IPS-18a (cell line): ENCODE measurements at regions not wholly inside any gene's neighbourhood (a gene's known extent, or its start where the extent isn't known, plus 50 kb on each side); places are given as distances from the start of the nearest gene placed in this dataset.
"Not testable (repeated sequence)": the region's sequence is repeated elsewhere in the genome, so short reads cannot be mapped to it uniquely, and the experiment has no call there.

Experiments
- H3K27ac ChIP-seq: one replicate; pipeline ENCODE4 v1.5.1; 2013; ENCODE audit warnings: low read length
- H3K27me3 ChIP-seq: one replicate; pipeline ENCODE4 v1.6.1; 2013; ENCODE audit warnings: mild to moderate bottlenecking, low read length; ENCODE audit not compliant: control insufficient read depth, insufficient read depth
- H3K36me3 ChIP-seq: one replicate; pipeline ENCODE4 v1.6.1; 2013; ENCODE audit warnings: low read depth, low read length; ENCODE audit not compliant: control insufficient read depth
- H3K4me1 ChIP-seq: one replicate; pipeline ENCODE4 v1.6.1; 2013; ENCODE audit warnings: low read depth, low read length; ENCODE audit not compliant: control insufficient read depth
- H3K4me3 ChIP-seq: one replicate; pipeline ENCODE4 v1.5.1; 2013; ENCODE audit warnings: low read length
- H3K9ac ChIP-seq: one replicate; pipeline ENCODE4 v1.6.1; 2013; ENCODE audit warnings: mild to moderate bottlenecking, low read length, moderate library complexity
- H3K9me3 ChIP-seq: one replicate; pipeline ENCODE4 v1.6.1; 2013; ENCODE audit warnings: low read depth, low read length; ENCODE audit not compliant: control insufficient read depth

DNA sequence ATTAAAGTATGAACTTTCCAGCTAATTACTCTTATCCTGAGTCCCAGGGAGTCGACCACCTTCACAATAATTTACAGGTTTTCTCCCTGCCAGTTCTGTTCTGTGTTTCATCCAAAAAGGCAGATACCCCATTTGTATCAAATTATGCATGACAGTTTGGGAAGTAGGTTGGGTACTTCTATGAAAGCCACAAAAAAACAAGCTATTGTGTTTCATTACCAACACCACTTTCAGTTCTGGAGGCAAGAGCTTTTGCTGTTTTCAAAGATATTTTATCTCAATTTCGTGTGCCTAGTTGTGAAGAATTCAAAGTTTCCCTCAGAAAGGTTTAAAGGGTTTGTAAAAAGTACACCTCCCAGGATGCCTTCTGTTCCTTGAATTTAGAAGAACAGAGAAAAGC lies 557.4 kb downstream of the FLRT2 start:
- H3K27ac ChIP-seq: no peak overlapping the region
- H3K9ac ChIP-seq: no peak overlapping the region
- peaks cover 5% of the 10 kb centered on the region for H3K4me1 ChIP-seq
- no peak overlapping the region for H3K4me3 ChIP-seq
- no peaks in the 10 kb centered on the region for H3K27me3 ChIP-seq
- no peaks in the 10 kb centered on the region for H3K36me3 ChIP-seq
- H3K9me3 ChIP-seq: peaks cover 4% of the 10 kb centered on the region

GRCh38 chr14:86086962-86087361 lies 557.0 kb downstream of the FLRT2 start:
- H3K4me1 ChIP-seq: peaks cover 5% of the 10 kb centered on the region
- no peaks in the 10 kb centered on the region for H3K36me3 ChIP-seq
- H3K9ac ChIP-seq: no peak overlapping the region
- peaks cover 4% of the 10 kb centered on the region for H3K9me3 ChIP-seq
- H3K27me3 ChIP-seq: no peaks in the 10 kb centered on the region
- H3K27ac ChIP-seq: no peak overlapping the region
- no peak overlapping the region for H3K4me3 ChIP-seq

- H3K9me3 ChIP-seq: peaks cover 4% of the 10 kb centered on the region
- H3K36me3 ChIP-seq: no peaks in the 10 kb centered on the region
- no peak overlapping the region for H3K27ac ChIP-seq
- no peaks in the 10 kb centered on the region for H3K27me3 ChIP-seq
- peaks cover 5% of the 10 kb centered on the region for H3K4me1 ChIP-seq
- H3K9ac ChIP-seq: no peak overlapping the region
- H3K4me3 ChIP-seq: no peak overlapping the region
Observed at GRCh38 chr14:86084097-86084496, 554.2 kb downstream of the FLRT2 start.

DNA sequence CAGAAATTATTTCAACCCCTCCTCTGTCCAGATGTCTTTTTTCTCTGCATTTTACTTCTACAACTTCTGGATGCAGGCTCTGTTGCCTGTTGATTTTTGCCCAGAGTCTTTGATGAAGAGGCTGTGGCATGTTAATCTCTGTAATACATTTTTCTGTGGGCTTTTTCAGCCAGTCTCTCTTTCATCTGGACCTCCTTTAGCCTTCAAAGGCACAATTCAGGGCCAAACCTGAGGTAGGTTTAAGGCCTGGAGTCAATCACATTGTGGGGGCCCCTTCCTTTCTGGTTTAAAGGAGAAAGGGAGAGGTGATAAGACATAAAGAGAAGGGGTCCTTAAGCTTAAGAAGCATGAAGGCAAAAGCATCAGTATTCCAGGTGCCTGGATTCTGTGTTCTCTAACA lies 553.7 kb downstream of the FLRT2 start:
- Histone ChIP-seq H3K27ac (no peak overlapping the region), H3K4me3 (no peak overlapping the region)

GRCh38 chr14:86072116-86072894 lies 542.4 kb downstream of the FLRT2 start:
- H3K36me3 ChIP-seq: no peaks in the 10 kb centered on the region
- no peaks in the 10 kb centered on the region for H3K4me1 ChIP-seq
- no peak overlapping the region for H3K4me3 ChIP-seq
- no peaks in the 10 kb centered on the region for H3K27me3 ChIP-seq
- H3K27ac ChIP-seq: no peak overlapping the region
- no peaks in the 10 kb centered on the region for H3K9me3 ChIP-seq
- H3K9ac ChIP-seq: no peak overlapping the region

More for the DNA sequence above, 553.7 kb downstream of the FLRT2 start:
- Histone ChIP-seq H3K27me3 (no peaks in the 10 kb centered on the region), H3K36me3 (no peaks in the 10 kb centered on the region), H3K4me1 (peaks cover 5% of the 10 kb centered on the region), H3K9ac (no peak overlapping the region), H3K9me3 (peaks cover 2% of the 10 kb centered on the region)

DNA sequence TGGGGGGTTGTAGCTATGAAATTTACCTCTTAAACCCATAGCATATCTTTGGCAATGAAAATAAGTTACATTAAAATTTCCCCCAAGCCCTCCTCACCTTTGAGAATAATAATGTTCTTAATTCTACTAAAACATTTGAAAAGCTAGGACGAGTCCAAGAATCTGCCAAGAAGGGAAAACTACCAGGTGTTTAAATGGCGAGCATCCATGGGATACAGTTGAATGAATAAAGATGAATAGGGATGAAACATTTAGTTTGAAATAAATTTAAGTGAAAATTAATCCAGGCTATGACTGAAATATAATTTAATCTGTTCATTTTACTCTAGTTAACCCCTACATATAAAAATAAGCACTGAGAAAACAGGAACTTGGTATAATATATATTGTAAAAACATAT lies 536.7 kb downstream of the FLRT2 start:
- Histone ChIP-seq H3K9me3 (no peaks in the 10 kb centered on the region), H3K27me3 (no peaks in the 10 kb centered on the region), H3K4me3 (no peak overlapping the region), H3K36me3 (no peaks in the 10 kb centered on the region), H3K4me1 (no peaks in the 10 kb centered on the region), H3K27ac (no peak overlapping the region), H3K9ac (no peak overlapping the region)

DNA sequence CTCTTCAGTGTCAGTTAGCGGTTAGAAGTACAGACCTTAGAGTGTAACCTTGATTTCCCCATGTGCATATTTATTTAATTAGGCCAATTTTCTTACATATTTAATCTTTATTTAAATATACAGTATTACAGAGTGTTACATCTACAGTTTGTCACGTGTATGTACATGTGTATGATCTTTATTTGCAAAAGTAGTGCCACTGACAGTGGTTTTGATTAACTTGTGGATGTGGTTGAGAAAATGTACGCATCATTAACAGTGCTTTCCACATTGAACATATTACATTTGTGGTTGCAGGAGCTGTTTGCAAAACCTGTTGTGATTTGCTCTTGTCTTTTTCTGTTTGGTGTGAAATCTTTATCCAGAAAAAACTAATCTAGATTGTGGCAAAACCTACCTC lies 535.5 kb downstream of the FLRT2 start:
- Histone ChIP-seq H3K9ac (no peak overlapping the region), H3K4me1 (no peaks in the 10 kb centered on the region), H3K4me3 (no peak overlapping the region), H3K27ac (no peak overlapping the region), H3K9me3 (no peaks in the 10 kb centered on the region), H3K27me3 (no peaks in the 10 kb centered on the region), H3K36me3 (no peaks in the 10 kb centered on the region)

- not testable (repeated sequence) for H3K4me3 ChIP-seq, H3K9me3 ChIP-seq, H3K27me3 ChIP-seq, H3K36me3 ChIP-seq, H3K27ac ChIP-seq, H3K9ac ChIP-seq, H3K4me1 ChIP-seq
Observed at GRCh38 chr14:86064595-86064994, 534.7 kb downstream of the FLRT2 start.

DNA sequence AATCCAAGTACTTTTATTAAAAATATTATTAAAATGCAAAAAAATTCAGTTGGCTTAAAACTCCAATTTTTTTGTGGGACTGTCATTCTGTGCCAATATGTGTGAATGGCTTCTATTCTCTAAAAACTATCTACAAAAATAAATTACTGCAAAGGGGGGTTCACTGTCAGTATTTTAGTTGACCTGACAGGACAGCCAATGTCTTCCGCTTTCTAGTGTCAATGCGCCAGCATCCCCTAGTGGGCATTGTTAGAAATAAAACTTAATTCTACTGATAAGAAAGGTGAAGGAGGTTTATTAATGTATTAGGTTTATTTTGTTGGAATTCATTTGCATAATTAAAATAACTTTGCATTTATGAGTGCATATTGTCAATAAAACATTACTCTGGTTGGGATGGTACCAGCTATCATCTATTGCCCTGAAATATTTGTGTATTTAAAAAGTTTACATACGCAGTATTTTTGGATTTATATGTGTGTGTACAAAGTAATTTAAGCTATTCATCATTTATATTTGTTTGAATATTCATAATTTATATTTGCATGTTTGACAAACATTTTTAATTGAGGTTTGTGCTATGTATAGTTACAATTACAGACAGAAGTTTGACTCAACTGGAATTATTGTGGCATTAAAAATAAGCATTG lies 527.2 kb downstream of the FLRT2 start:
- H3K36me3 ChIP-seq: no peaks in the 10 kb centered on the region
- no peak overlapping the region for H3K9ac ChIP-seq
- no peaks in the 10 kb centered on the region for H3K27me3 ChIP-seq
- H3K4me3 ChIP-seq: no peak overlapping the region
- no peaks in the 10 kb centered on the region for H3K4me1 ChIP-seq
- no peak overlapping the region for H3K27ac ChIP-seq
- no peaks in the 10 kb centered on the region for H3K9me3 ChIP-seq

GRCh38 chr14:86055512-86056075 lies 525.6 kb downstream of the FLRT2 start:
- Histone ChIP-seq H3K27me3 (no peaks in the 10 kb centered on the region), H3K27ac (no peak overlapping the region), H3K9ac (no peak overlapping the region), H3K36me3 (no peaks in the 10 kb centered on the region), H3K4me3 (no peak overlapping the region), H3K9me3 (no peaks in the 10 kb centered on the region), H3K4me1 (no peaks in the 10 kb centered on the region)

DNA sequence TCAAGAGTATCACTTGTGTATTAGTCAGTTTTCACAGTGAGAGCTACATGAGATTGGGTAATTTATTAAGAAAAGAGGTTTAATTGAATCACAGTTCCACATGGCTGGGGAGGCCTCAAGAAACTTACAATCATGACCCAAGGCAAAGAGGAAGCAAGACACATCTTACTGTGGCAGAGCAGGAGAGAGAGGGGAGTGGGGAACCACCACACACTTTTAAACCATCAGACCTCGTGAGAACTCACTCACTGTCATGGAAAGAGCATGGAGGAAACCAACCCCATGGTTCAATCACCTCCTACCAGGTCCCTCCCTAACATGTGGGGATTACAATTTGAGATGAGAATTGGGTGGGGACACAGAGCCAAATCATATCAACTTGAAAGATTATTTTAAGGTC lies 522.9 kb downstream of the FLRT2 start:
- H3K4me3 ChIP-seq: no peak overlapping the region
- H3K4me1 ChIP-seq: no peaks in the 10 kb centered on the region
- no peak overlapping the region for H3K27ac ChIP-seq
- H3K9ac ChIP-seq: no peak overlapping the region
- H3K36me3 ChIP-seq: no peaks in the 10 kb centered on the region
- H3K27me3 ChIP-seq: no peaks in the 10 kb centered on the region
- no peaks in the 10 kb centered on the region for H3K9me3 ChIP-seq

DNA sequence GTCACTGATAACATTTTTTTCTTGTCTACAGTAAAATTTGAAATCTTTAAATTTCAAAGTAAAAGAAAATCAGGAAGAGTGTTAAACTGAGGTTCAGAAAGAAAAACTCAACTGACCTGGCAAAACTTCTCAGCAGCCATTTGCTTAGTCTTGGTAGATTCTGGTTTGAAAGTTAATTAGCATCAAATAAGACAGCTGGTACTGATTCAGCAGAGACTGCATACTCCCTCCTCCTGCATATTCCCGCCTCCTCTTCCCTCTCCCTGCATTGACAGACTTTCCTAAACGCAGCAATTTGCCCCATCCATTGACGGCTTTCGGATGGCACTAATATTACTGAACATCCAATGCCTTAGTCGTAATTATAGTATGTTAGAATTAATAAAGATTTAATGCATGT lies 520.8 kb downstream of the FLRT2 start:
- no peak overlapping the region for H3K27ac ChIP-seq
- no peak overlapping the region for H3K4me3 ChIP-seq
- H3K36me3 ChIP-seq: no peaks in the 10 kb centered on the region
- H3K9me3 ChIP-seq: no peaks in the 10 kb centered on the region
- H3K27me3 ChIP-seq: no peaks in the 10 kb centered on the region
- H3K4me1 ChIP-seq: no peaks in the 10 kb centered on the region
- no peak overlapping the region for H3K9ac ChIP-seq
